DND-41 (cell line): ENCODE measurements at regions not wholly inside any gene's neighbourhood (a gene's known extent, or its start where the extent isn't known, plus 50 kb on each side); places are given as distances from the start of the nearest gene placed in this dataset.

Source experiments
- ATAC-seq: fragments of 200-7000 bp; cut with Tn5 transposase; 3 replicates; pipeline ENCODE4 v1.9.1; 2021; ENCODE audit warnings: low read depth; ENCODE audit not compliant: insufficient read depth
- DNase-seq: peaks from one replicate; pipeline ENCODE4 v3.0.0-alpha.2; 2020
- H2AFZ ChIP-seq: 2 replicates; pipeline ENCODE4 v1.6.0; 2012; ENCODE audit warnings: low read depth, low read length
- H3K27ac ChIP-seq: 2 replicates; pipeline ENCODE4 v1.5.1; 2012; ENCODE audit warnings: low read length, inconsistent platforms
- H3K27me3 ChIP-seq: fragments of 200-600 bp; sonication (generic); 2 replicates; pipeline ENCODE4 v1.6.0; 2012; ENCODE audit warnings: low read length, mild to moderate bottlenecking, inconsistent platforms; ENCODE audit not compliant: insufficient read depth, poor library complexity
- H3K36me3 ChIP-seq: 2 replicates; pipeline ENCODE4 v1.5.1; 2012; ENCODE audit warnings: low read length, inconsistent platforms; ENCODE audit not compliant: insufficient read depth
- H3K4me1 ChIP-seq: 2 replicates; pipeline ENCODE4 v1.5.1; 2012; ENCODE audit warnings: mild to moderate bottlenecking, low read length; ENCODE audit not compliant: insufficient read depth
- H3K4me2 ChIP-seq: 2 replicates; pipeline ENCODE4 v1.6.0; 2012; ENCODE audit warnings: mild to moderate bottlenecking, moderate library complexity, low read length, inconsistent platforms; ENCODE audit not compliant: insufficient read depth
- H3K4me3 ChIP-seq, 2 experiments: fragments of 200-600 bp in 1 of 2; shearing (Covaris generic) in 1 of 2; 2 replicates each; pipeline ENCODE4 v1.5.1; 2012 to 2016; ENCODE audit warnings: inconsistent platforms in 2 of 2, low read length in 2 of 2, mild to moderate bottlenecking in 2 of 2, low read depth in 1 of 2, moderate library complexity in 1 of 2
- H3K79me2 ChIP-seq: 2 replicates; pipeline ENCODE4 v1.6.0; 2012; ENCODE audit warnings: low read length, inconsistent platforms; ENCODE audit not compliant: insufficient read depth
- H3K9ac ChIP-seq: 2 replicates; pipeline ENCODE4 v1.6.0; 2012; ENCODE audit warnings: low read depth, mild to moderate bottlenecking, inconsistent platforms, low read length, moderate library complexity
- H3K9me3 ChIP-seq: 2 replicates; pipeline ENCODE4 v1.5.1; 2012; ENCODE audit warnings: low read length, moderate library complexity, mild to moderate bottlenecking, inconsistent platforms; ENCODE audit not compliant: insufficient read depth, severe bottlenecking
- H4K20me1 ChIP-seq: 2 replicates; pipeline ENCODE4 v1.6.0; 2012; ENCODE audit warnings: low read length; ENCODE audit not compliant: insufficient read depth
- CTCF ChIP-seq: IDR thresholded peaks from 2 replicates; pipeline ENCODE4 v1.5.1; 2012; ENCODE audit warnings: borderline replicate concordance, low read length, moderate library complexity, mild to moderate bottlenecking; ENCODE audit not compliant: poor library complexity, severe bottlenecking; ENCODE audit errors: extremely low read depth
- EZH2 ChIP-seq: IDR thresholded peaks from 3 replicates; pipeline ENCODE4 v1.6.1; 2012; ENCODE audit warnings: borderline replicate concordance, low read depth, mild to moderate bottlenecking, moderate library complexity, low read length, inconsistent platforms; ENCODE audit not compliant: severe bottlenecking

GRCh38 chr3:29099775-29100174 is 181.1 kb upstream of the RBMS3 start:
- H3K4me3 ChIP-seq: no peak overlapping the region
- H3K79me2 ChIP-seq: no peaks in the 10 kb centered on the region
- no peak for DNase-seq
- H2AFZ ChIP-seq: no peak overlapping the region
- H3K27me3 ChIP-seq: no peaks in the 10 kb centered on the region
- no peak for TF ChIP-seq CTCF
- TF ChIP-seq EZH2: no peak
- no peaks in the 10 kb centered on the region for H3K9me3 ChIP-seq
- no peak overlapping the region for H3K4me2 ChIP-seq
- H3K4me1 ChIP-seq: no peaks in the 10 kb centered on the region
- ATAC-seq: no peak
- H3K9ac ChIP-seq: no peak overlapping the region
- no peak overlapping the region for H3K27ac ChIP-seq
- no peaks in the 10 kb centered on the region for H3K36me3 ChIP-seq
- no peaks in the 10 kb centered on the region for H4K20me1 ChIP-seq

- H3K36me3 ChIP-seq: no peaks in the 10 kb centered on the region
- H3K79me2 ChIP-seq: no peaks in the 10 kb centered on the region
- no peaks in the 10 kb centered on the region for H3K27me3 ChIP-seq
- H3K27ac ChIP-seq: no peak overlapping the region
- no peaks in the 10 kb centered on the region for H3K9me3 ChIP-seq
- no peak overlapping the region for H3K4me3 ChIP-seq
- H4K20me1 ChIP-seq: no peaks in the 10 kb centered on the region
- no peaks in the 10 kb centered on the region for H3K4me1 ChIP-seq
- DNase-seq: no peak
- H3K4me2 ChIP-seq: no peak overlapping the region
- TF ChIP-seq CTCF: no peak
- no peak for TF ChIP-seq EZH2
- no peak for ATAC-seq
- H2AFZ ChIP-seq: no peak overlapping the region
- H3K9ac ChIP-seq: no peak overlapping the region
These were observed 180.6 kb upstream of the RBMS3 start for GRCh38 chr3:29100292-29100691.

GRCh38 chr3:29128001-29128400 is 152.9 kb upstream of the RBMS3 start:
- H3K9me3 ChIP-seq: no peaks in the 10 kb centered on the region
- DNase-seq (peak; percentile 84), ATAC-seq (peak; percentile 99)
- H2AFZ ChIP-seq: no peak overlapping the region
- H3K9ac ChIP-seq: peak overlapping the region; percentile 29; the same call in 1 of the 2 replicates
- H3K36me3 ChIP-seq: no peaks in the 10 kb centered on the region
- H3K4me3 ChIP-seq: no peak overlapping the region
- H3K4me1 ChIP-seq: peaks cover 35% of the 10 kb centered on the region
- no peaks in the 10 kb centered on the region for H3K79me2 ChIP-seq
- peak overlapping the region; percentile 13; the same call in 1 of the 2 replicates for H3K4me2 ChIP-seq
- no peaks in the 10 kb centered on the region for H3K27me3 ChIP-seq
- TF ChIP-seq CTCF (no peak), EZH2 (no peak)
- H3K27ac ChIP-seq: peak overlapping the region; percentile 71
- no peaks in the 10 kb centered on the region for H4K20me1 ChIP-seq

- Histone ChIP-seq H2AFZ (no peak overlapping the region; the same call in 1 of the 2 replicates), H3K79me2 (no peaks in the 10 kb centered on the region), H3K4me1 (peaks cover 46% of the 10 kb centered on the region), H3K9ac (no peak overlapping the region), H3K36me3 (no peaks in the 10 kb centered on the region), H3K27ac (no peak overlapping the region), H3K4me2 (no peak overlapping the region), H4K20me1 (no peaks in the 10 kb centered on the region), H3K27me3 (no peaks in the 10 kb centered on the region), H3K4me3 (no peak overlapping the region), H3K9me3 (no peaks in the 10 kb centered on the region)
- ATAC-seq (no peak), DNase-seq (no peak)
- TF ChIP-seq CTCF (no peak), EZH2 (no peak)
These were observed 143.3 kb upstream of the RBMS3 start for GRCh38 chr3:29137601-29138000.
